ENCODE measurements at regions not wholly inside any gene's neighbourhood (a gene's known extent, or its start where the extent isn't known, plus 50 kb on each side); places are given as distances from the start of the nearest gene placed in this dataset.
"Not testable (repeated sequence)": the region's sequence is repeated elsewhere in the genome, so short reads cannot be mapped to it uniquely, and the experiment has no call there.

DNA sequence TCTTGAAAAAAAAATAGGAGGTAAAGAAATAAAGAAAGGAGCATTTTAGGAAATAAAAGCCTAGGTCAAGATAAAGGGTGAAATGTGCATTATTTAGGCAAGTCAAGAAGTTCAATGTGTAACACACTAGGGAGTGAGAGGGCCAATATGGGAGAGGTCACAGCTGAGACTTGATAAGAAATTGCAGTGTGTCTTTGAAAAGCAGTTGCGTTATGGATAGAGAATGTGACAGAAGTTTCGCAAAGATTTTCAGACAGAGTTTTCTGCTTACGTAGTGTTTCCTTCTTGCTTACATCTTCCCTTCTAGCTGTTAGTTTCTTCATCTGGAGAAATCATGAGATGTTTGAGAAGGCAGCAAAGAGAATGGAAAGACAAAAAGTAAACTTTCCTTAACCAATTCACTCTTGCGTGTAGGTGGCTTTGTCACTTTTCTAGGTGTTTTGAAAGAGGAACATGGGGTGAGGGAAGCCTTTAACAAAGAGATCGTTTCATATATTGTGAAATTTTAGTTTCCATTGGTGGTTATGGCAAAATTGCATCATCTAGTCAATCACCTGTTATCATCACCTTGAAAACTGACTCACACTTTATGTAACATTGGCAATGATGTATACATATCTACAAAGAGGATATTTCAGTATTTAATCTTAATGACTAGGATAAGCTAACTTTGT is 975.5 kb downstream of the OLFM4 start:
- Histone ChIP-seq H3K4me1 (ENCODE audit: control insufficient read depth in 1 of 2, insufficient read depth in 2 of 2, low read length in 2 of 2) (no peaks in the 10 kb centered on the region), H3K27me3 (ENCODE audit: control insufficient read depth in 1 of 2, insufficient read depth in 2 of 2, low read length in 1 of 2) (no peaks in the 10 kb centered on the region), H3K36me3 (ENCODE audit: control insufficient read depth in 1 of 2, insufficient read depth in 2 of 2, low read length in 1 of 2) (no peaks in the 10 kb centered on the region), H3K9me3 (ENCODE audit: control insufficient read depth, low read length) (no peaks in the 10 kb centered on the region), H3K27ac (ENCODE audit: low read depth in 1 of 2, low read length in 2 of 2) (no peak overlapping the region), H3K4me3 (ENCODE audit: low read length in 2 of 2) (no peak overlapping the region)
- no peak for DNase-seq
- ATAC-seq (ENCODE audit: low FRiP score), result no peak
- intact Hi-C loops (cut with DNase I), result no loop called here
- 84 to 86% methylated on average over 5 of the region's 5 CpGs for WGBS, 2 donors

DNA sequence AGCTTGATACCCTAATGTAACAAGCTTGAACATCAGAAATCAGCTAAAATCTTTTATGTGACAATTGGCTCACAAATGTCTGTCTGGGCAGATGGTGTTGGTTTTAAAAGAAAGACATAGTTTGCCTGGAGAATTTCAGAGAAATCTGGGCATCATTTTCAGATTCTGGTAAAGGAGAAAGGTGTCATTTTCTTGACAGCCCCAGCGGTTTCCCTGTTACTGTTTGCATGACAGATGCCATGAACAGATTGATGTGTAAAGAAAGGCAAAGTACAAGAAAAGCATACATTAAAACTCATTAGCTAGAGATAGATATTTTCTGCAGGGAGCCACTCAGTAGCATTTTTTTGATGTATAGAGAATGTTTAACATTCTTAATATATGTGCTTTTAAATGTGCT is 987.9 kb downstream of the OLFM4 start:
- no peaks in the 10 kb centered on the region for H3K36me3 ChIP-seq (ENCODE audit: control insufficient read depth in 1 of 2, insufficient read depth in 2 of 2, low read length in 1 of 2)
- WGBS, 2 donors, result 40 to 43% methylated on average over 1 of the region's 1 CpG
- ATAC-seq (ENCODE audit: low FRiP score), result no peak
- intact Hi-C loops (cut with DNase I), result no loop called here
- H3K4me1 ChIP-seq (ENCODE audit: control insufficient read depth in 1 of 2, insufficient read depth in 2 of 2, low read length in 2 of 2), result no peaks in the 10 kb centered on the region
- DNase-seq, result no peak
- H3K4me3 ChIP-seq (ENCODE audit: low read length in 2 of 2), result no peak overlapping the region
- H3K9me3 ChIP-seq (ENCODE audit: control insufficient read depth, low read length), result peaks cover 1% of the 10 kb centered on the region
- no peak overlapping the region for H3K27ac ChIP-seq (ENCODE audit: low read depth in 1 of 2, low read length in 2 of 2)
- H3K27me3 ChIP-seq (ENCODE audit: control insufficient read depth in 1 of 2, insufficient read depth in 2 of 2, low read length in 1 of 2), result no peaks in the 10 kb centered on the region

DNA sequence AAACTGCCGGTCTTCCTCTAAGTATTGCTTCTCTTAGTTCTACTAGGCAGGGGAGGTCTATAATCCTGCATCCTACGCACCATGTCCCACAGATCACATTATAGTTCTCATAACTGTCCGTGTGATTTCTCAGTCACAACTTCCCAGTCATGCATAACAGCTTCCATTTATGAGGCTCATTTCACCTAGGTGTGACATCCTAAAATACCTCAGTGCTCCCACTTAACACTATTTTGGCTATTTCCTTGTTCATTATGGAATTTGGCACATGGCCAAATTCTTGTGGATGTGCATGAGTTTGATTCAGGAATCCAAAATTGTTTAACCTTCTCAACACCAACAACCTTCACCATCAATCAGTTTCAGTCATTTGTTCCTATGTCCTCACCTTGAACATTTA is 989.9 kb downstream of the OLFM4 start:
- no peak for DNase-seq
- intact Hi-C loops (cut with DNase I), result no loop called here
- ATAC-seq (ENCODE audit: low FRiP score), result no peak
- no peaks in the 10 kb centered on the region for H3K36me3 ChIP-seq (ENCODE audit: control insufficient read depth in 1 of 2, insufficient read depth in 2 of 2, low read length in 1 of 2)
- whole genome bisulfite sequencing, 2 donors, result 84 to 85% methylated on average over 3 of the region's 3 CpGs
- no peaks in the 10 kb centered on the region for H3K27me3 ChIP-seq (ENCODE audit: control insufficient read depth in 1 of 2, insufficient read depth in 2 of 2, low read length in 1 of 2)
- no peak overlapping the region for H3K27ac ChIP-seq (ENCODE audit: low read depth in 1 of 2, low read length in 2 of 2)
- no peaks in the 10 kb centered on the region for H3K4me1 ChIP-seq (ENCODE audit: control insufficient read depth in 1 of 2, insufficient read depth in 2 of 2, low read length in 2 of 2)
- H3K4me3 ChIP-seq (ENCODE audit: low read length in 2 of 2), result no peak overlapping the region
- H3K9me3 ChIP-seq (ENCODE audit: control insufficient read depth, low read length), result peaks cover 1% of the 10 kb centered on the region

DNA sequence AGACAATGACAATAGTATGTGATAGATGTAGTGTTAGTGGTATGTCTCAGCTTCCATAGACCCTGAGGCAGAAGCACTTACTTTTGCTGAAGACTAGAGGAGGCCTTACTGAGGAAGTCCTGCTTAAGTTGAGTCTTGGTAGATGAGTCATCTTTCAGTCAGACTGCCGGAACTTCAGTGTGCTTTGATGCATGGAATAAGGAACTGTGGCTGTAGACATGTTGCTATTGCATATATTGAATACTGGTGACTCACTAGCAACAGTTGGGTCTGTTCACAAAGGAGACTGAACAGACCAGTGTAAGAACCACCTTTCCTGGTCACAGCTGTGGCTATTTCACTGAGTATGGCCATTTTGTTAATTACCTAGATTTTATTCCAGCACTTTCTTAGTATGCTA is 1000.6 kb downstream of the OLFM4 start:
- H3K36me3 ChIP-seq (ENCODE audit: control insufficient read depth in 1 of 2, insufficient read depth in 2 of 2, low read length in 1 of 2), result no peaks in the 10 kb centered on the region
- no peak overlapping the region for H3K4me3 ChIP-seq (ENCODE audit: low read length in 2 of 2)
- intact Hi-C loops (cut with DNase I), result no loop called here
- no peaks in the 10 kb centered on the region for H3K9me3 ChIP-seq (ENCODE audit: control insufficient read depth, low read length)
- 25 to 36% methylated on average over 1 of the region's 1 CpG for WGBS, 2 donors
- no peaks in the 10 kb centered on the region for H3K4me1 ChIP-seq (ENCODE audit: control insufficient read depth in 1 of 2, insufficient read depth in 2 of 2, low read length in 2 of 2)
- no peaks in the 10 kb centered on the region for H3K27me3 ChIP-seq (ENCODE audit: control insufficient read depth in 1 of 2, insufficient read depth in 2 of 2, low read length in 1 of 2)
- no peak for ATAC-seq (ENCODE audit: low FRiP score)
- no peak overlapping the region for H3K27ac ChIP-seq (ENCODE audit: low read depth in 1 of 2, low read length in 2 of 2)
- DNase-seq, result no peak

DNA sequence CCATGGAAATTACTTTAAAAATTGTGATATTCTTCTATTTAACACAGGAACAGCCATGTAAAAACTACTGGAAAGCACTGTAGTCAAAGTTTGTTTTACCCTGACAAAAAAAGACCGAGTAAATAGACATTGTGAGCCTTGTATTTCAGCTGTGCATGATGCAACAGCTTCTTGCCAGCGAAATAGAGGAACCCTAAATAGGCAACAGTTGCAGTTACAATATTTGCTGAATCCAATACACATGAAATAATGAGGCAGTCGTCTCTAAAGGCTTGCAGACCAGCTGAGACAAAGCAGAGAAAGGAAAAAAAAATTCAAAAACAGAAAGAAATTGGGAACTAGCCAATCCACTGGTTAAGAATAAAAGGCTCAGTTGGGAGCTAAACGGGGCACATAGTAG is 1001.1 kb downstream of the OLFM4 start:
- no peaks in the 10 kb centered on the region for H3K4me1 ChIP-seq (ENCODE audit: control insufficient read depth in 1 of 2, insufficient read depth in 2 of 2, low read length in 2 of 2)
- no peaks in the 10 kb centered on the region for H3K27me3 ChIP-seq (ENCODE audit: control insufficient read depth in 1 of 2, insufficient read depth in 2 of 2, low read length in 1 of 2)
- no peaks in the 10 kb centered on the region for H3K36me3 ChIP-seq (ENCODE audit: control insufficient read depth in 1 of 2, insufficient read depth in 2 of 2, low read length in 1 of 2)
- H3K9me3 ChIP-seq (ENCODE audit: control insufficient read depth, low read length), result no peaks in the 10 kb centered on the region
- ATAC-seq (ENCODE audit: low FRiP score), result no peak
- intact Hi-C loops (cut with DNase I), result no loop called here
- no peak overlapping the region for H3K4me3 ChIP-seq (ENCODE audit: low read length in 2 of 2)
- 37 to 42% methylated on average over 4 of the region's 4 CpGs for WGBS, 2 donors
- no peak overlapping the region for H3K27ac ChIP-seq (ENCODE audit: low read depth in 1 of 2, low read length in 2 of 2)
- DNase-seq, result no peak

DNA sequence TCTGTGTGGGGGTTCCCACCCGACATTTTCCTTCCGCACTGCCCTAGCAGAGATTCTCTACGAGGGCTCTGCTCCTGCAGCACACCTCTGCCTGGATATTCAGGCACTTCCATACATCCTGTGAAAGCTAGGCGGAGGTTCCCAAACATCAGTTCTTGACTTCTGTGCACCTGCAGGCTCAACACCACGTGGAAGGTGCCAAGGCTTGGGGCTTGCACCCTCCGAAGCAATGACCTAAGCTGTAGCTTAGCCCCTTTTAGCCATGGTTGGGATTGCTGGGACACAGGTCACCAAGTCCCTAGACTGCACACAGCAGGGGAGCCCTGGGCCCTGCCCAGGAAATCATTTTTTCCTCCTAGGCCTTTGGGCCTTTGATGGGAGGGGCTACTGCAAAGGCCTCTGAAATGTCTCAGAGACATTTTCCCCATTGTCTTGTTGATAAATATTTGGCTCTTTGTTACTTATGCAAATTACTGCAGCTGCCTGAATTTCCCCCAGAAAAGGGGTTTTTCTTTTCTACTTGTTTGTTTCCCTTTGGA is 1004.8 kb downstream of the OLFM4 start:
- 83 to 88% methylated on average over 6 of the region's 6 CpGs for WGBS, 2 donors

DNA sequence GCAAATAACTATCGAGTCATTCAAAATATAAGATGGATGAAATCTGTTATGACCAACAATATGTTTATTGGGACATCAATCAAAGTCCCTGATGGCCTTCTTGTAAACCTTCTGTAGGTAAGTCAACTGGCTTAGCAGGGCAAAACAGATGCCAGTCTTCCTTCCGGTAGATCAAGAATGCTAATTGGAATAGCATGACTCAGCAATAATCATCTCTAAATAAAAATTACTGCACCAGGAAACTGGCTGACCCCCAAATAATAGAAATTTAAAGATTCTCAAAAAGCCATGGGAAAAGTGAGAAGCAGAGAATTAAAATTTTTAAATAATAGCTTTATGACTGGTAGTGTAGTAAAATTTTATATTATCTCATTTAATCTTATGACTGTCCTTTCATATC is 1005.4 kb downstream of the OLFM4 start:
- H3K27me3 ChIP-seq (ENCODE audit: control insufficient read depth in 1 of 2, insufficient read depth in 2 of 2, low read length in 1 of 2), result no peaks in the 10 kb centered on the region
- H3K4me3 ChIP-seq (ENCODE audit: low read length in 2 of 2), result no peak overlapping the region
- no peaks in the 10 kb centered on the region for H3K9me3 ChIP-seq (ENCODE audit: control insufficient read depth, low read length)
- 92% methylated on average over 2 of the region's 2 CpGs for WGBS, 2 donors
- no peak for ATAC-seq (ENCODE audit: low FRiP score)
- no peaks in the 10 kb centered on the region for H3K36me3 ChIP-seq (ENCODE audit: control insufficient read depth in 1 of 2, insufficient read depth in 2 of 2, low read length in 1 of 2)
- no peak for DNase-seq
- intact Hi-C loops (cut with DNase I), result no loop called here
- no peak overlapping the region for H3K27ac ChIP-seq (ENCODE audit: low read depth in 1 of 2, low read length in 2 of 2)
- H3K4me1 ChIP-seq (ENCODE audit: control insufficient read depth in 1 of 2, insufficient read depth in 2 of 2, low read length in 2 of 2), result no peaks in the 10 kb centered on the region

More for the DNA sequence above, 1004.8 kb downstream of the OLFM4 start:
- DNase-seq, result no peak
- Histone ChIP-seq H3K9me3 (ENCODE audit: control insufficient read depth, low read length) (no peaks in the 10 kb centered on the region), H3K27me3 (ENCODE audit: control insufficient read depth in 1 of 2, insufficient read depth in 2 of 2, low read length in 1 of 2) (no peaks in the 10 kb centered on the region), H3K27ac (ENCODE audit: low read depth in 1 of 2, low read length in 2 of 2) (no peak overlapping the region), H3K4me1 (ENCODE audit: control insufficient read depth in 1 of 2, insufficient read depth in 2 of 2, low read length in 2 of 2) (no peaks in the 10 kb centered on the region), H3K4me3 (ENCODE audit: low read length in 2 of 2) (no peak overlapping the region), H3K36me3 (ENCODE audit: control insufficient read depth in 1 of 2, insufficient read depth in 2 of 2, low read length in 1 of 2) (no peaks in the 10 kb centered on the region)
- ATAC-seq (ENCODE audit: low FRiP score), result no peak
- intact Hi-C loops (cut with DNase I), result no loop called here

DNA sequence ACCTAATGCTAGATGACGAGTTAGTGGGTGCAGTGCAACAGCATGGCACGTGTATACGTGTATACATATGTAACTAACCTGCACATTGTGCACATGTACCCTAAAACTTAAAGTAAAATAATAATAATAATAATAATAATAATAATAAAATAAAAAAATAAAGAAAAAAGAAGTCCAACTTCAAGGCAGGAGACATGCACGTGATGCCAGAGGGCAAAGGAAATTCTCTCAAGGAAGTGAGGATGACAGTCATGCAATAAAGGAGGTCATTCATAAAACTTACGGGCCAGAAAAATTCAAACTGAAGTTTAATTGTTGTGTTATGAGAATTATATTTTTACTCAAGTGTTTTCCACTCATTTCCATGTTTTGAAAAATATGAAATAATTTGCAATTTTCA is 1028.8 kb downstream of the OLFM4 start:
- H3K36me3 ChIP-seq (ENCODE audit: control insufficient read depth in 1 of 2, insufficient read depth in 2 of 2, low read length in 1 of 2); intact Hi-C loops (cut with DNase I); H3K27me3 ChIP-seq (ENCODE audit: control insufficient read depth in 1 of 2, insufficient read depth in 2 of 2, low read length in 1 of 2); ATAC-seq (ENCODE audit: low FRiP score); H3K4me3 ChIP-seq (ENCODE audit: low read length in 2 of 2); H3K4me1 ChIP-seq (ENCODE audit: control insufficient read depth in 1 of 2, insufficient read depth in 2 of 2, low read length in 2 of 2); DNase-seq; H3K9me3 ChIP-seq (ENCODE audit: control insufficient read depth, low read length); H3K27ac ChIP-seq (ENCODE audit: low read depth in 1 of 2, low read length in 2 of 2): not testable (repeated sequence)
- 78 to 83% methylated on average over 5 of the region's 5 CpGs for WGBS, 2 donors

DNA sequence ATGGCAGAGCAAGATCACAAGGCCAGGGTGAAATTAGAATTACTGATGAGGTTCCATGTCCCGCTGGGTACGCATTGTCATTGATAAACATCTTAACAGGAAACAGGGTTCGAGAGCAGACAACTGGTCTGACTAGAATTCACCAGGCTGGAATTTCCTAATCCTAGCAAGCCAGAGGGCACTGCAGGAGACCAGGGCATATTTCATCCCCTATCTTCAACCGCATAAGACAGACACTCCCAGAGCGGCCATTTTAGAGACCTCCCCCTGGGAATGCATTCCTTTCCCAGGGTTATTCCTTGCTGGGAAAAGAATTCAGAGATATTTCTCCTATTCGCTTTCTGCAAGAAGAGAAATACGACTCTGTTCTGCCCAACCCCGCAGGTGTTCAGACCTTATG is 1041.3 kb downstream of the OLFM4 start:
- 78 to 83% methylated on average over 8 of the region's 8 CpGs for WGBS, 2 donors
- H3K9me3 ChIP-seq (ENCODE audit: control insufficient read depth, low read length), result not testable (repeated sequence)

More for the DNA sequence above, 1041.3 kb downstream of the OLFM4 start:
- intact Hi-C loops (cut with DNase I); H3K27ac ChIP-seq (ENCODE audit: low read depth in 1 of 2, low read length in 2 of 2); ATAC-seq (ENCODE audit: low FRiP score); H3K4me3 ChIP-seq (ENCODE audit: low read length in 2 of 2); DNase-seq; H3K4me1 ChIP-seq (ENCODE audit: control insufficient read depth in 1 of 2, insufficient read depth in 2 of 2, low read length in 2 of 2); H3K36me3 ChIP-seq (ENCODE audit: control insufficient read depth in 1 of 2, insufficient read depth in 2 of 2, low read length in 1 of 2); H3K27me3 ChIP-seq (ENCODE audit: control insufficient read depth in 1 of 2, insufficient read depth in 2 of 2, low read length in 1 of 2): not testable (repeated sequence)

All from aorta (tissue), 5 donors.